Astrocyte (in vitro differentiated cells and primary cell): ENCODE measurements at regions not wholly inside any gene's neighbourhood (a gene's known extent, or its start where the extent isn't known, plus 50 kb on each side); places are given as distances from the start of the nearest gene placed in this dataset.

Experiments used
- DNase-seq: peaks from one replicate; pipeline ENCODE4 v3.0.0-alpha.2; 2010; ENCODE audit warnings: low read depth
- FAIRE-seq: peaks from 2 replicates; lab custom pipeline; 2011; peaks lifted over from hg19 to GRCh38; lab: Jason Lieb, UNC
- H2AFZ ChIP-seq: 2 replicates; pipeline ENCODE4 v1.6.0; 2012; ENCODE audit warnings: low read depth, low read length, inconsistent platforms
- H3K27ac ChIP-seq: 2 replicates; pipeline ENCODE4 v1.5.1; 2011; ENCODE audit warnings: low read depth, low read length, inconsistent platforms
- H3K27me3 ChIP-seq: 2 replicates; pipeline ENCODE4 v1.6.0; 2011; ENCODE audit warnings: low read length, inconsistent platforms; ENCODE audit not compliant: insufficient read depth
- H3K36me3 ChIP-seq: 2 replicates; pipeline ENCODE4 v1.5.1; 2011; ENCODE audit warnings: low read length, inconsistent platforms; ENCODE audit not compliant: insufficient read depth
- H3K4me1 ChIP-seq: 2 replicates; pipeline ENCODE4 v1.5.1; 2011; ENCODE audit warnings: low read length, inconsistent platforms; ENCODE audit not compliant: insufficient read depth
- H3K4me2 ChIP-seq: 2 replicates; pipeline ENCODE4 v1.6.0; 2012; ENCODE audit warnings: low read length, inconsistent platforms
- H3K4me3 ChIP-seq: 2 replicates; pipeline ENCODE4 v1.5.1; 2011; ENCODE audit warnings: low read depth, mild to moderate bottlenecking, low read length, inconsistent platforms; ENCODE audit not compliant: insufficient read depth
- H3K79me2 ChIP-seq: 2 replicates; pipeline ENCODE4 v1.6.0; 2012; ENCODE audit warnings: mild to moderate bottlenecking, low read length, inconsistent platforms; ENCODE audit not compliant: insufficient read depth
- H3K9ac ChIP-seq: 2 replicates; pipeline ENCODE4 v1.6.0; 2012; ENCODE audit warnings: mild to moderate bottlenecking, low read length, inconsistent platforms
- H3K9me3 ChIP-seq: 2 replicates; pipeline ENCODE4 v1.5.1; 2012; ENCODE audit warnings: low read depth, mild to moderate bottlenecking, low read length, inconsistent platforms; ENCODE audit not compliant: insufficient read depth
- H4K20me1 ChIP-seq: 2 replicates; pipeline ENCODE4 v1.6.0; 2012; ENCODE audit warnings: low read length, inconsistent platforms; ENCODE audit not compliant: insufficient read depth
- H3K27ac Mint-ChIP-seq: one replicate; pipeline ENCODE4 v1.8.0; 2021; ENCODE audit warnings: mild to moderate bottlenecking, mixed read lengths; ENCODE audit not compliant: unreplicated experiment
- H3K27me3 Mint-ChIP-seq: one replicate; pipeline ENCODE4 v1.8.0; 2021; ENCODE audit warnings: low read depth, mixed read lengths; ENCODE audit not compliant: unreplicated experiment
- H3K36me3 Mint-ChIP-seq: one replicate; pipeline ENCODE4 v1.8.0; 2021; ENCODE audit warnings: low read depth, mixed read lengths; ENCODE audit not compliant: unreplicated experiment
- H3K4me1 Mint-ChIP-seq: one replicate; pipeline ENCODE4 v1.8.0; 2021; ENCODE audit warnings: low read depth, mixed read lengths; ENCODE audit not compliant: unreplicated experiment
- H3K4me3 Mint-ChIP-seq: one replicate; pipeline ENCODE4 v1.8.0; 2021; ENCODE audit warnings: mild to moderate bottlenecking, moderate library complexity, mixed read lengths; ENCODE audit not compliant: unreplicated experiment
- H3K9me3 Mint-ChIP-seq: one replicate; pipeline ENCODE4 v1.8.0; 2021; ENCODE audit warnings: mild to moderate bottlenecking, mixed read lengths; ENCODE audit not compliant: unreplicated experiment
- CTCF ChIP-seq: IDR thresholded peaks from 2 replicates; pipeline ENCODE4 v1.5.1; 2011; ENCODE audit warnings: low read depth, mild to moderate bottlenecking, inconsistent platforms, low read length, moderate library complexity; ENCODE audit not compliant: insufficient read depth
- EZH2 ChIP-seq: IDR thresholded peaks from 2 replicates; pipeline ENCODE4 v1.6.1; 2012; ENCODE audit warnings: mild to moderate bottlenecking, low read length, inconsistent platforms; ENCODE audit not compliant: insufficient read depth

- peaks cover 5% of the 10 kb centered on the region for H3K9me3 Mint-ChIP-seq
- H3K4me1 Mint-ChIP-seq = no peaks in the 10 kb centered on the region
- no peaks in the 10 kb centered on the region for H3K27me3 Mint-ChIP-seq
- no peaks in the 10 kb centered on the region for H3K9me3 ChIP-seq
- H3K4me3 Mint-ChIP-seq = no peak overlapping the region
- no peak overlapping the region for H3K27ac ChIP-seq
- H3K79me2 ChIP-seq = no peaks in the 10 kb centered on the region
- no peaks in the 10 kb centered on the region for H3K4me1 ChIP-seq
- DNase-seq (no peak), FAIRE-seq (no peak)
- TF ChIP-seq CTCF (no peak), EZH2 (no peak)
- no peak overlapping the region for H3K27ac Mint-ChIP-seq
- H3K36me3 ChIP-seq = no peaks in the 10 kb centered on the region
- H2AFZ ChIP-seq = no peak overlapping the region
- H3K4me3 ChIP-seq = no peak overlapping the region
- H3K36me3 Mint-ChIP-seq = no peaks in the 10 kb centered on the region
- no peak overlapping the region for H3K9ac ChIP-seq
- H3K4me2 ChIP-seq = no peak overlapping the region
- no peaks in the 10 kb centered on the region for H4K20me1 ChIP-seq
- no peaks in the 10 kb centered on the region for H3K27me3 ChIP-seq
Observed at GRCh38 chr12:126950266-126950665, 1316.7 kb upstream of the TMEM132C start.

GRCh38 chr12:126952096-126953007 lies 1314.6 kb upstream of the TMEM132C start:
- no peaks in the 10 kb centered on the region for H3K9me3 ChIP-seq
- H3K4me3 ChIP-seq = no peak overlapping the region

More at GRCh38 chr12:126952096-126953007, 1314.6 kb upstream of the TMEM132C start:
- Mint-ChIP-seq H3K27ac (no peak overlapping the region), H3K36me3 (no peaks in the 10 kb centered on the region), H3K9me3 (peaks cover 2% of the 10 kb centered on the region), H3K4me1 (no peaks in the 10 kb centered on the region), H3K4me3 (no peak overlapping the region), H3K27me3 (no peaks in the 10 kb centered on the region)
- no peak for TF ChIP-seq EZH2
- no peak for TF ChIP-seq CTCF
- no peak for FAIRE-seq
- H3K9ac ChIP-seq = no peak overlapping the region
- peak; percentile 56 for DNase-seq
- no peak overlapping the region for H3K27ac ChIP-seq
- no peaks in the 10 kb centered on the region for H3K27me3 ChIP-seq
- no peaks in the 10 kb centered on the region for H4K20me1 ChIP-seq
- no peak overlapping the region for H2AFZ ChIP-seq
- no peak overlapping the region for H3K4me2 ChIP-seq
- H3K4me1 ChIP-seq = no peaks in the 10 kb centered on the region
- no peaks in the 10 kb centered on the region for H3K36me3 ChIP-seq
- no peaks in the 10 kb centered on the region for H3K79me2 ChIP-seq
